Brain microvascular endothelial cell (primary cell): ENCODE measurements at regions not wholly inside any gene's neighbourhood (a gene's known extent, or its start where the extent isn't known, plus 50 kb on each side); places are given as distances from the start of the nearest gene placed in this dataset.

Experiments
- DNase-seq: peaks from one replicate; pipeline ENCODE4 v3.0.0-alpha.2; 2020
- H3K27ac ChIP-seq: fragments of 250-450 bp; sonication (Bioruptor Pico); 2 replicates; pipeline ENCODE4 v1.5.1; 2020; ENCODE audit warnings: mild to moderate bottlenecking, moderate library complexity
- H3K27me3 ChIP-seq: fragments of 250-450 bp; sonication (Bioruptor Pico); replicated peaks from 2 replicates; pipeline ENCODE4 v1.5.1; 2020; ENCODE audit warnings: mild to moderate bottlenecking
- H3K36me3 ChIP-seq: fragments of 250-450 bp; sonication (Bioruptor Pico); replicated peaks from 2 replicates; pipeline ENCODE4 v1.5.1; 2020; ENCODE audit warnings: mild to moderate bottlenecking
- H3K4me3 ChIP-seq: 2 replicates; pipeline ENCODE4 v1.5.1; 2011; ENCODE audit warnings: low read depth, mild to moderate bottlenecking, control low read depth, low read length, moderate library complexity
- CTCF ChIP-seq: IDR thresholded peaks from 2 replicates; pipeline ENCODE4 v1.5.1; 2011; ENCODE audit warnings: low read depth, mild to moderate bottlenecking, moderate library complexity, low read length, control low read depth, inconsistent platforms; ENCODE audit errors: missing control alignments
- in situ Hi-C: cut with HindIII; loops from 2 replicates; pipeline ENCODE4 v1.10.0; 2017; ENCODE audit warnings: low sequenced_read_pairs, low pct_ligation_motif_present

- TF ChIP-seq CTCF: no peak
- Histone ChIP-seq H3K36me3 (no peaks in the 10 kb centered on the region), H3K27ac (no peak overlapping the region), H3K27me3 (no peaks in the 10 kb centered on the region), H3K4me3 (no peak overlapping the region)
- DNase-seq: no peak
- in situ Hi-C loops: no loop called here
Measured at GRCh38 chr14:98119739-98120138, 1152.3 kb downstream of the BCL11B start.

- no peak overlapping the region for H3K27ac ChIP-seq
- in situ Hi-C loops: no loop called here
- no peak overlapping the region for H3K4me3 ChIP-seq
- H3K36me3 ChIP-seq: no peaks in the 10 kb centered on the region
- peak; percentile 3 for DNase-seq
- no peak for TF ChIP-seq CTCF
- H3K27me3 ChIP-seq: no peaks in the 10 kb centered on the region
Measured at GRCh38 chr14:98120831-98121464, 1151.0 kb downstream of the BCL11B start.

GRCh38 chr14:98122527-98122926 is 1149.5 kb downstream of the BCL11B start:
- TF ChIP-seq CTCF: no peak

GRCh38 chr14:98130691-98131090 is 1141.3 kb downstream of the BCL11B start:
- in situ Hi-C loops: no loop called here
- Histone ChIP-seq H3K27me3 (no peaks in the 10 kb centered on the region), H3K36me3 (no peaks in the 10 kb centered on the region), H3K27ac (no peak overlapping the region), H3K4me3 (no peak overlapping the region)
- peak; percentile 11 for DNase-seq
- TF ChIP-seq CTCF: no peak

More at GRCh38 chr14:98122527-98122926, 1149.5 kb downstream of the BCL11B start:
- no peak for DNase-seq
- H3K27me3 ChIP-seq: no peaks in the 10 kb centered on the region
- H3K27ac ChIP-seq: no peak overlapping the region
- in situ Hi-C loops: no loop called here
- no peaks in the 10 kb centered on the region for H3K36me3 ChIP-seq
- H3K4me3 ChIP-seq: no peak overlapping the region

GRCh38 chr14:98131406-98131805 is 1140.6 kb downstream of the BCL11B start:
- no peaks in the 10 kb centered on the region for H3K27me3 ChIP-seq
- H3K36me3 ChIP-seq: no peaks in the 10 kb centered on the region
- no peak overlapping the region for H3K27ac ChIP-seq
- no peak overlapping the region for H3K4me3 ChIP-seq
- in situ Hi-C loops: no loop called here
- peak; percentile 18 for DNase-seq
- TF ChIP-seq CTCF: no peak

- Histone ChIP-seq H3K4me3 (no peak overlapping the region), H3K27ac (no peak overlapping the region), H3K36me3 (no peaks in the 10 kb centered on the region), H3K27me3 (no peaks in the 10 kb centered on the region)
- no peak for TF ChIP-seq CTCF
- no peak for DNase-seq
- in situ Hi-C loops: no loop called here
Measured at GRCh38 chr14:98133806-98134205, 1138.2 kb downstream of the BCL11B start.
